ENCODE measurements at regions not wholly inside any gene's neighbourhood (a gene's known extent, or its start where the extent isn't known, plus 50 kb on each side); places are given as distances from the start of the nearest gene placed in this dataset.

DNA sequence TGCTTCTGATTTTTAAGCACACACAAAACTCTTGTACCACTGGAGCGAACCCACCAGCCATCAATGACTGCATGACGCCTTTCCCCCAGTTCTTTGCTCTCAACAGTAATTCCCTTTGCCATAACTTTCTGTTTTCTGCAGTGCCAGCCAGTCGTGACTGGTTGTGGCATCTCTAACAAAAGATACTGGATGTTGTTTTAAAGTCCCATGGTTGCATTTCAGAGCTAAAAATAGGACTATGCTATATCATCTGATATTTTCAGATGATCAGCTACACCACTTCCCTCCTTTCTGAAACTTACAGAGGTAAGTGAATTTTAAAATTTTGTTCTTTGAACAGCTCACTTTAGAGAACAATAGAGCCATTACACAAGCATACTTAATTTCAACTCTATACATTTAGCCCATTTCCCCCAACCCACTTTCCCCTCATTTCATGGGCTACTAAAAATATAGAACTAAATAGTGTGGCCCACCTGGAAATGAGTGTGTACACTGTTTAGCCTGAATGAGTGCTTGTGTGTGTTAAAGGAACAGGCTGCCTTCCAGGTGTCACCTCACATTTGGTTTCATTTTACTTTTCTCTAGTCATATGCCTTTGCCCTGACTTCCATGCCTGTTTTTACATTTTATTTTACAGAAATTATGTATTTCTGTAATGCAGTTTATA is 136.9 kb upstream of the ZC3H12C start:
- TF ChIP-seq, protein P1, sequence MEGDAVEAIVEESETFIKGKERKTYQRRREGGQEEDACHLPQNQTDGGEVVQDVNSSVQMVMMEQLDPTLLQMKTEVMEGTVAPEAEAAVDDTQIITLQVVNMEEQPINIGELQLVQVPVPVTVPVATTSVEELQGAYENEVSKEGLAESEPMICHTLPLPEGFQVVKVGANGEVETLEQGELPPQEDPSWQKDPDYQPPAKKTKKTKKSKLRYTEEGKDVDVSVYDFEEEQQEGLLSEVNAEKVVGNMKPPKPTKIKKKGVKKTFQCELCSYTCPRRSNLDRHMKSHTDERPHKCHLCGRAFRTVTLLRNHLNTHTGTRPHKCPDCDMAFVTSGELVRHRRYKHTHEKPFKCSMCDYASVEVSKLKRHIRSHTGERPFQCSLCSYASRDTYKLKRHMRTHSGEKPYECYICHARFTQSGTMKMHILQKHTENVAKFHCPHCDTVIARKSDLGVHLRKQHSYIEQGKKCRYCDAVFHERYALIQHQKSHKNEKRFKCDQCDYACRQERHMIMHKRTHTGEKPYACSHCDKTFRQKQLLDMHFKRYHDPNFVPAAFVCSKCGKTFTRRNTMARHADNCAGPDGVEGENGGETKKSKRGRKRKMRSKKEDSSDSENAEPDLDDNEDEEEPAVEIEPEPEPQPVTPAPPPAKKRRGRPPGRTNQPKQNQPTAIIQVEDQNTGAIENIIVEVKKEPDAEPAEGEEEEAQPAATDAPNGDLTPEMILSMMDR (conservative IDR thresholded peaks at IDR 0.05): no peak
- 80 to 87% methylated on average over 1 to 3 of the region's 3 CpGs for WGBS, 2 experiments (ENCODE audit: insufficient coverage in 1 of 2, insufficient read length in 1 of 2)

DNA sequence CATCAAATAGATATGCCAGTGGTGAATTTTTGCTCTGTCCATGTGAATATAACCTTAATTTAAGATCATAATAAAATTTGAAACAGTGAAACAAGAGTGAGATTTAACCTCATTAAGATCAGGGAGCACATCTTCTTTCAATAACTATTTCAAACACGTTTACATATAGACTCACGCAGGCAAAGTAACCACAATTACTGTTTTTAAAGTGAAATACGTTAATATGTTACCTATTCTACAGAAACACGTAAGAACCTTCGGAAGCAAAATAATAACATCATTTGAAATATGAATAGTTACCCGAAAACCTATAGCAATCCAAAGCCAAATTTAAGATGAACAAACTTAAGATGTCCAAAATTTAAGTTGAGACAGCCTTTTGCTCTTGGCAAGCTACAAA is 136.2 kb upstream of the ZC3H12C start:
- TF ChIP-seq, protein P1 (conservative IDR thresholded peaks at IDR 0.05): no peak
- Mint-ChIP-seq H3K4me3 (no peak overlapping the region), H3K9me3 (no peaks in the 10 kb centered on the region), H3K27ac (no peak overlapping the region), H3K36me3 (ENCODE audit: low read depth) (no peaks in the 10 kb centered on the region), H3K4me1 (no peaks in the 10 kb centered on the region), H3K27me3 (ENCODE audit: insufficient read depth) (no peaks in the 10 kb centered on the region)
- Histone ChIP-seq H3K4me3 (ENCODE audit: low read length) (no peak overlapping the region), H3K4me1 (ENCODE audit: control insufficient read depth, insufficient read depth, low read length) (no peaks in the 10 kb centered on the region), H3K27me3 (ENCODE audit: control insufficient read depth, insufficient read depth, low read length, poor library complexity, severe bottlenecking) (no peaks in the 10 kb centered on the region), H3K9ac (ENCODE audit: extremely low read depth, low read length, poor library complexity, severe bottlenecking) (no peak overlapping the region), H3K36me3 (ENCODE audit: control insufficient read depth, insufficient read depth, low read length) (no peaks in the 10 kb centered on the region), H3K27ac (ENCODE audit: low read depth, low read length) (no peak overlapping the region), H3K9me3 (ENCODE audit: control insufficient read depth, low read length) (no peaks in the 10 kb centered on the region)
- WGBS, 2 experiments (ENCODE audit: insufficient coverage in 1 of 2, insufficient read length in 1 of 2): 94 to 99% methylated on average over 6 of the region's 6 CpGs
- DNase-seq: no peak

More for the DNA sequence above, 136.9 kb upstream of the ZC3H12C start:
- Mint-ChIP-seq H3K36me3 (ENCODE audit: low read depth) (no peaks in the 10 kb centered on the region), H3K9me3 (no peaks in the 10 kb centered on the region), H3K4me3 (no peak overlapping the region), H3K4me1 (no peaks in the 10 kb centered on the region), H3K27ac (no peak overlapping the region), H3K27me3 (ENCODE audit: insufficient read depth) (no peaks in the 10 kb centered on the region)
- Histone ChIP-seq H3K4me3 (ENCODE audit: low read length) (no peak overlapping the region), H3K27ac (ENCODE audit: low read depth, low read length) (no peak overlapping the region), H3K36me3 (ENCODE audit: control insufficient read depth, insufficient read depth, low read length) (no peaks in the 10 kb centered on the region), H3K9me3 (ENCODE audit: control insufficient read depth, low read length) (no peaks in the 10 kb centered on the region), H3K27me3 (ENCODE audit: control insufficient read depth, insufficient read depth, low read length, poor library complexity, severe bottlenecking) (no peaks in the 10 kb centered on the region), H3K4me1 (ENCODE audit: control insufficient read depth, insufficient read depth, low read length) (no peaks in the 10 kb centered on the region), H3K9ac (ENCODE audit: extremely low read depth, low read length, poor library complexity, severe bottlenecking) (no peak overlapping the region)
- DNase-seq: no peak

DNA sequence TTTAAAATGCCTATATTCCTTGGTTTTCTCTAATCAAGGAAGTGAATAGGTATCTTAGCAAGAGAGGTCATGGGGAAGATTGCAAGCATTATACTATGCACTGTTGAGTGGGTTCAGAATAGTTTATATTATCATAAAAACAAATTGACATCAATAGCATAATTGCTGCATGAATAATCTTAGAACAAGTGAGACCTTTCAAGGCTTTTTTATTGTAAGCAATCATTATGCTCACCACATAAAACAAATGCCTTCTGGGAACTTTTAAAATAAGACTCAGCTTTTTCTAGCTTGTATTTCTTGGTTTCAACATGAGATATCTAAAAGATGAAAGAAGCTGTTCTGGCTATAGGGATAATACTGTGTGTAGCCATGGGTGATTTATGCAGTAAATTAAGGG is 135.6 kb upstream of the ZC3H12C start:
- no peaks in the 10 kb centered on the region for H3K9me3 Mint-ChIP-seq
- no peaks in the 10 kb centered on the region for H3K4me1 Mint-ChIP-seq
- Histone ChIP-seq H3K27ac (ENCODE audit: low read depth, low read length) (no peak overlapping the region), H3K4me1 (ENCODE audit: control insufficient read depth, insufficient read depth, low read length) (no peaks in the 10 kb centered on the region), H3K9me3 (ENCODE audit: control insufficient read depth, low read length) (no peaks in the 10 kb centered on the region), H3K36me3 (ENCODE audit: control insufficient read depth, insufficient read depth, low read length) (no peaks in the 10 kb centered on the region), H3K4me3 (ENCODE audit: low read length) (no peak overlapping the region), H3K9ac (ENCODE audit: extremely low read depth, low read length, poor library complexity, severe bottlenecking) (no peak overlapping the region), H3K27me3 (ENCODE audit: control insufficient read depth, insufficient read depth, low read length, poor library complexity, severe bottlenecking) (no peaks in the 10 kb centered on the region)
- H3K36me3 Mint-ChIP-seq (ENCODE audit: low read depth): no peaks in the 10 kb centered on the region
- no peak overlapping the region for H3K4me3 Mint-ChIP-seq
- TF ChIP-seq, protein P1 (conservative IDR thresholded peaks at IDR 0.05): no peak
- no peaks in the 10 kb centered on the region for H3K27me3 Mint-ChIP-seq (ENCODE audit: insufficient read depth)
- DNase-seq: no peak
- no peak overlapping the region for H3K27ac Mint-ChIP-seq
